ENCODE measurements at regions not wholly inside any gene's neighbourhood (a gene's known extent, or its start where the extent isn't known, plus 50 kb on each side); places are given as distances from the start of the nearest gene placed in this dataset.

DNA sequence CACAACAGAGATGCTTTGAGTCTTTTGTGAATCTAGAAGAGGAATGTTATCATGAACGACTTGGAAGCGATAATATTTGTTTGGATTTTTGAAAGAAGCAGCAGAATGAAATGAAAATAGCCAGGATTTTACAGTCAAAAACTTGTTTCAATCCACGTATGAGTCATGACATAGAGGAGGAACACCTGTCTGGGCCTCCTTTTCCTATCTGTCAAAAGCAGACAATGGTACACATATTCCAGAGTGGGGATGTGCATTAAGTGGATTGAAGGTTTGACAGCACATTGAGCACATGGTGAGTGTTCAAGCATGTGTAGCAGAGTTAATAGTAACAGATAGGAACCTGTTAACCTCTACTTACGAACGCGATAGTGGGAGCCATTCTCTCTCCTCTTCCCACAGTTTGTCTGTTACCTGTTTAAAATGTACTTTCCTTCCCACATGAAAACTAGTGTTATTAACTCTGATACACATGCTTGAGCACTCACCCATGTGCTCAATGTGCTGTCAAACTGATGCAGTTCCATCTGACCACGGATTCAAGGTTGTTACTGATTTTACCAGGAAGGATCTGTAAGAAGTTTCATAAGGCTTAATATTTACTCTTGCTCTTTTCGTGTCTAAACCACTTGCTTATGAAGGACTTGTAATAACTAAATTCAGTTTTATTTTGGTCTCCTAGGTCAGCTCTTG, 863.4 kb upstream of the SOX11 start:
- no peak for DNase-seq (ENCODE audit: low read depth)
- no peak for TF ChIP-seq CTCF (IDR thresholded peaks at IDR 0.05; ENCODE audit: low read length, missing control alignments)

DNA sequence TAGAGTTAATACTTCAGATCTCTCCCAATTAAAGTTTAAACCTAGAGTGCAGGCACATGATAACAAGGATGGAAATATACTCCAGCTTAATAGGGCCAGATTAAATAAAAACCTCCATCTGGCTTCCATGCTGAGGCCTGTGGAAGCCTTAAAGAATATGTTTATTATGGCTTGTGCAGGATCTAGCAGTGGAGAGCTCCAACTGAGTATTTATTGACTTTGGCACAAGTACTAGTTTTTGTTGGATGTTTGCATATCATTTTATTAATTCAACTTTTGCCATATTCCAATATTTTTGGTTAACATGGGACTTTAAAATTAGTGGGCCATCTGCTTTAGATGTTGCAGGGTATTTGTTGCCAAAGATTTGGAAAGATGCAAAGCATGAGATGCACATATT, 860.4 kb upstream of the SOX11 start:
- no peak for TF ChIP-seq CTCF (IDR thresholded peaks at IDR 0.05; ENCODE audit: low read length, missing control alignments)
- no peak for DNase-seq (ENCODE audit: low read depth)
- no peak overlapping the region for H3K4me3 ChIP-seq (replicated peaks; ENCODE audit: low read depth, low read length)

More for the DNA sequence above, 863.4 kb upstream of the SOX11 start:
- no peak overlapping the region for H3K4me3 ChIP-seq (replicated peaks; ENCODE audit: low read depth, low read length)

DNA sequence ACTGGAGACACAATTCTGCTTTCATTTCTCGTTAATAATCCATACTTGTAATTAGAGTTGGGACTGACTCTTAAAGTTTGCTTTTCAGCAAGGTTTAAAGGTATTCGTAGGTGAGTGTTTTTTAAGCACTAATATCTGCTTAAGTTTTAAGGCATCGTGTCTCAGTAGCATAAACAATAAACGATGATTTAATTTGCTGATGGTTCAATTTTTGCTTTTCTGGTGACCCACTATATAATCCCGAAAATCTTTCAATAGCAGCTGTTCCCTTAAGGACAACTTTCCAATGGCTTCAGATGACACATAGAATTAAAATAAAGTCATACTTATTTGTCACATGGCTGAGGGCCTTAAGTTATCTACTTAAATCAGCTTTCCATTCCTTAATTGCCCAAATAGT, 859.5 kb upstream of the SOX11 start:
- H3K4me3 ChIP-seq (replicated peaks; ENCODE audit: low read depth, low read length), result no peak overlapping the region
- no peak for DNase-seq (ENCODE audit: low read depth)
- TF ChIP-seq CTCF (IDR thresholded peaks at IDR 0.05; ENCODE audit: low read length, missing control alignments), result no peak

- no peak for TF ChIP-seq CTCF (IDR thresholded peaks at IDR 0.05; ENCODE audit: low read length, missing control alignments)
- no peak overlapping the region for H3K4me3 ChIP-seq (replicated peaks; ENCODE audit: low read depth, low read length)
- no peak for DNase-seq (ENCODE audit: low read depth)
Measured at GRCh38 chr2:4838626-4839025, 853.6 kb upstream of the SOX11 start.

DNA sequence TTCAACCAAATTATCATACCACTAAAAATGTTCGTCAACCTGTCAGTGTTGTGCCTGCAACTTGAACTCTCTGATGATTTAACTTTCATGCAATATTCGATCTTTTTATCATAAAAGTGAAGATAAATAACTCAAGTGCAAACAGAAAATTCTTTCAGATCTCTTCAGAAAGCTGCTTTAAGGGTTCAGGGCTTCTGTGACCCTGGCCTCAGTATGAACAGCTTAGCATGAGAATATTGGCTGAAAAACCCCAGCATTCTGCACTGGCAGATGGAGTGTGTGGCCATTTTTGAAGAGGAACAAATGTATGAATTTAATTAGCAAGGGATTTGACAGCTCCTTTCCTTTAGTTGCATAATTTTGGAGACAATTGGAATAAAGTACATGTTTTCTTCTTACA, 851.4 kb upstream of the SOX11 start:
- TF ChIP-seq CTCF (IDR thresholded peaks at IDR 0.05; ENCODE audit: low read length, missing control alignments), result no peak
- no peak overlapping the region for H3K4me3 ChIP-seq (replicated peaks; ENCODE audit: low read depth, low read length)
- no peak for DNase-seq (ENCODE audit: low read depth)

- no peak for DNase-seq (ENCODE audit: low read depth)
- no peak overlapping the region for H3K4me3 ChIP-seq (replicated peaks; ENCODE audit: low read depth, low read length)
- TF ChIP-seq CTCF (IDR thresholded peaks at IDR 0.05; ENCODE audit: low read length, missing control alignments), result no peak
Measured at GRCh38 chr2:4844881-4845280, 847.3 kb upstream of the SOX11 start.

GRCh38 chr2:4862031-4862430, 830.2 kb upstream of the SOX11 start:
- TF ChIP-seq CTCF (IDR thresholded peaks at IDR 0.05; ENCODE audit: low read length, missing control alignments), result no peak
- H3K4me3 ChIP-seq (replicated peaks; ENCODE audit: low read depth, low read length), result no peak overlapping the region
- DNase-seq (ENCODE audit: low read depth), result no peak

Measured in fibroblast of pulmonary artery (primary cell).